ENCODE measurements at regions not wholly inside any gene's neighbourhood (a gene's known extent, or its start where the extent isn't known, plus 50 kb on each side); places are given as distances from the start of the nearest gene placed in this dataset.
A peak's percentile ranks its signal among the peaks of the same experiment; 100 is the strongest.

GRCh38 chr20:56957737-56958553, 308.5 kb downstream of the BMP7 start:
- Mint-ChIP-seq H3K4me1 (ENCODE audit: low read depth) (no peaks in the 10 kb centered on the region), H3K27me3 (peaks cover 18% of the 10 kb centered on the region), H3K36me3 (no peaks in the 10 kb centered on the region), H3K4me3 (no peak overlapping the region), H3K27ac (no peak overlapping the region), H3K9me3 (no peaks in the 10 kb centered on the region)
- ChIA-PET CTCF (no interaction called here), POLR2A (no interaction called here)
- no peak for DNase-seq
- intact Hi-C loops (cut with micrococcal nuclease) = no loop called here

DNA sequence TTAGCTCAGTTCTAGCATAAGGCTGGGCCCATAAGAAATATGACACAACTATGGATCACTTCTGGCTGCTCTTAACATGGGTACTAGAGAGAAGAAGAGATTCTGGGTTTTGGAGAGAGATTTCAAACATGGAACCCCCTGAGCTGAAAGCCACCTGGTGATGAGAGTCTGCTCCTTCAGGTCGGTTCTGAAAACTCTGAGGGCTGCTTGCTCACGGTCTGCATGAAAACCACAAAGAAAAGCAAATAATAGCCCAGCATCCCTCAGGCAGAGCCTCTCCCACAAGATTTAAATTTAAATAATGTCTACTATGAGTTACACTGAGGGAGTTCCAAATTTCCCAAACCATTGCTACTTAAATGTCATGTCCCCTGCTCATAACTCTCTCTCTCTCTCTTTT, 301.5 kb downstream of the BMP7 start:
- Mint-ChIP-seq H3K36me3 (no peaks in the 10 kb centered on the region), H3K9me3 (no peaks in the 10 kb centered on the region), H3K27ac (no peak overlapping the region), H3K27me3 (peaks cover 2% of the 10 kb centered on the region), H3K4me1 (ENCODE audit: low read depth) (no peaks in the 10 kb centered on the region), H3K4me3 (no peak overlapping the region)
- ChIA-PET CTCF (no interaction called here), POLR2A (no interaction called here)
- no peak for DNase-seq
- intact Hi-C loops (cut with micrococcal nuclease) = no loop called here

- H3K36me3 Mint-ChIP-seq = no peaks in the 10 kb centered on the region
- no peaks in the 10 kb centered on the region for H3K9me3 Mint-ChIP-seq
- no peak for DNase-seq
- ChIA-PET CTCF (no interaction called here), POLR2A (no interaction called here)
- intact Hi-C loops (cut with micrococcal nuclease) = no loop called here
- H3K4me1 Mint-ChIP-seq (ENCODE audit: low read depth) = no peaks in the 10 kb centered on the region
- H3K4me3 Mint-ChIP-seq = no peak overlapping the region
- no peak overlapping the region for H3K27ac Mint-ChIP-seq
- peaks cover 7% of the 10 kb centered on the region for H3K27me3 Mint-ChIP-seq
These were observed 298.5 kb downstream of the BMP7 start for GRCh38 chr20:56967916-56968315.

- no peak overlapping the region for H3K27ac Mint-ChIP-seq
- DNase-seq = no peak
- no peak overlapping the region for H3K4me3 Mint-ChIP-seq
- intact Hi-C loops (cut with micrococcal nuclease) = no loop called here
- H3K27me3 Mint-ChIP-seq = peaks cover 9% of the 10 kb centered on the region
- H3K4me1 Mint-ChIP-seq (ENCODE audit: low read depth) = no peaks in the 10 kb centered on the region
- no peaks in the 10 kb centered on the region for H3K36me3 Mint-ChIP-seq
- CTCF ChIA-PET = no interaction called here
- POLR2A ChIA-PET = no interaction called here
- H3K9me3 Mint-ChIP-seq = no peaks in the 10 kb centered on the region
These were observed 297.9 kb downstream of the BMP7 start for GRCh38 chr20:56968376-56969048.

- H3K27me3 Mint-ChIP-seq = peaks cover 21% of the 10 kb centered on the region
- no peaks in the 10 kb centered on the region for H3K36me3 Mint-ChIP-seq
- H3K4me3 Mint-ChIP-seq = no peak overlapping the region
- no peaks in the 10 kb centered on the region for H3K4me1 Mint-ChIP-seq (ENCODE audit: low read depth)
- peak; percentile 23 for DNase-seq
- CTCF ChIA-PET = interaction anchor here (1.0 to 2.6 kb wide), 3 partner anchors 10 to 424 kb away, joined by 4 to 14 read pairs (median 4); no protein-coding TSS in a partner anchor
- intact Hi-C loops (cut with micrococcal nuclease) = loop anchor here (1.0 kb wide), 1 partner anchor 424 kb away; no protein-coding TSS in a partner anchor
- no peak overlapping the region for H3K27ac Mint-ChIP-seq
- H3K9me3 Mint-ChIP-seq = no peaks in the 10 kb centered on the region
- POLR2A ChIA-PET = no interaction called here
These were observed 291.8 kb downstream of the BMP7 start for GRCh38 chr20:56974499-56975250.

DNA sequence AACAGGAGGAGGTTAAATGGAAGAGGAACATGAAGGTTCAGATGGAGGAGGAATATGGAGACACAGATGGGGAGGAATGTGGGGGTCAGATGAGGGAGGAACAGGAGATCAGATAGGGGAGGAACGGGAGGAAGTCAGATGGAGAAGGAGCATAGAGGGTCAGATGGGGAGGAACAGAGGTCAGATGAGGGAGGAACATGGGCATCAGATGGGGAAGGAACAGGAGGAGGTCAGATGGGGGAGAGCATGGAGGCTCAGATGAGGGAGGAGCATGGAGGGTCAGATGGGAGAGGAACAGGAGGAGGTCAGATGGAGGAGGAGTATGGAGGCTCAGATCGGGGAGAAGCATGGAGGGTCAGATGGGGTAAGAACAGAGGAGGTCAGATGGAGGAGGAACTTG, 290.6 kb downstream of the BMP7 start:
- no peak overlapping the region for H3K27ac Mint-ChIP-seq
- no peak for DNase-seq
- ChIA-PET CTCF (no interaction called here), POLR2A (no interaction called here)
- no peak overlapping the region for H3K4me3 Mint-ChIP-seq
- peaks cover 18% of the 10 kb centered on the region for H3K27me3 Mint-ChIP-seq
- H3K36me3 Mint-ChIP-seq = no peaks in the 10 kb centered on the region
- no peaks in the 10 kb centered on the region for H3K4me1 Mint-ChIP-seq (ENCODE audit: low read depth)
- H3K9me3 Mint-ChIP-seq = no peaks in the 10 kb centered on the region
- intact Hi-C loops (cut with micrococcal nuclease) = no loop called here

DNA sequence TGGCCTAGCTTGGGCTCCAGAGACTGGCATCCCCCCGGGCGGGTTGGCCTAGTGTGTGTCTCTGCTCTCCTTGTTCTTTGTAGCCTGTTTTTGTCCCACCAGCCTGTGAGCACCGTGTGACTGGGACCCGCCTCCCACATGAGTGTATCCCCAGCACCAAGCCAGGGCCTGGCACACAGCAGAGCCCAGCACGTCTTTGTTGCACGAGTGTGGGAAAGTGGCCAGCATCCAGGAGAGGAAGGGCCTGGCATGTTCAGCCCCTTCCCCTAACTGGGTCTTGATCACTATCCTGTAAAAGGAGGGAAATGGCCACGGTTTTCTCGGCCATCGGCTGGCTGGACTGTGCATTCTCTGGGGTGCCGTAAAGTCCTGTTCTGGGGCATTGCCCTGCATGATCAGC, 290.1 kb downstream of the BMP7 start:
- Mint-ChIP-seq H3K9me3 (no peaks in the 10 kb centered on the region), H3K27ac (no peak overlapping the region), H3K27me3 (peaks cover 18% of the 10 kb centered on the region), H3K4me1 (ENCODE audit: low read depth) (no peaks in the 10 kb centered on the region), H3K4me3 (no peak overlapping the region), H3K36me3 (no peaks in the 10 kb centered on the region)
- POLR2A ChIA-PET = no interaction called here
- intact Hi-C loops (cut with micrococcal nuclease) = no loop called here
- CTCF ChIA-PET = no interaction called here
- no peak for DNase-seq

- no peak overlapping the region for H3K4me3 Mint-ChIP-seq
- ChIA-PET CTCF (no interaction called here), POLR2A (no interaction called here)
- peaks cover 4% of the 10 kb centered on the region for H3K9me3 Mint-ChIP-seq
- H3K27ac Mint-ChIP-seq = no peak overlapping the region
- intact Hi-C loops (cut with micrococcal nuclease) = no loop called here
- peaks cover 14% of the 10 kb centered on the region for H3K27me3 Mint-ChIP-seq
- no peaks in the 10 kb centered on the region for H3K4me1 Mint-ChIP-seq (ENCODE audit: low read depth)
- no peak for DNase-seq
- H3K36me3 Mint-ChIP-seq = no peaks in the 10 kb centered on the region
These were observed 288.0 kb downstream of the BMP7 start for GRCh38 chr20:56978475-56978874.

DNA sequence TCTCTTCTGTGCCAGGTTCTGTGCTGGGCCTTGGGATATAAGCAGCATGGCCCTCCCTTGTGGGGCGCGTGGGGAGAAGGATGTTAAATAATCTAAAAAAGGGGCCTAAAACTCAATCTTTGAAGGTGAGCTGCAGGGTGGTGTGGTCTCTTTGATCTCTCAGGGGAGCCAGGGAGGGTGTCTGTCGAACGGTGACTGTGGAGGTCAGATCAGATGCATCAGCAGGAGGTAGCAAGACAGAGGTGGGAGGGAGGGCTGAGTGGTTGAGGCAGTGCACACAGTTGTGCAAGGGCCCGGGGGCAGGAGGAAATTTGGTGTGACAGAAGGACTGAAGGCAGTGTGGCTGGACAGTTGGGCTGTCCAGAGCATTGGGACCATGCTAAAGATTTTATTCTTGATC, 287.3 kb downstream of the BMP7 start:
- Mint-ChIP-seq H3K27ac (no peak overlapping the region), H3K36me3 (no peaks in the 10 kb centered on the region), H3K4me1 (ENCODE audit: low read depth) (no peaks in the 10 kb centered on the region), H3K4me3 (no peak overlapping the region), H3K9me3 (peaks cover 9% of the 10 kb centered on the region), H3K27me3 (peaks cover 10% of the 10 kb centered on the region)
- POLR2A ChIA-PET = no interaction called here
- intact Hi-C loops (cut with micrococcal nuclease) = no loop called here
- CTCF ChIA-PET = no interaction called here
- no peak for DNase-seq

DNA sequence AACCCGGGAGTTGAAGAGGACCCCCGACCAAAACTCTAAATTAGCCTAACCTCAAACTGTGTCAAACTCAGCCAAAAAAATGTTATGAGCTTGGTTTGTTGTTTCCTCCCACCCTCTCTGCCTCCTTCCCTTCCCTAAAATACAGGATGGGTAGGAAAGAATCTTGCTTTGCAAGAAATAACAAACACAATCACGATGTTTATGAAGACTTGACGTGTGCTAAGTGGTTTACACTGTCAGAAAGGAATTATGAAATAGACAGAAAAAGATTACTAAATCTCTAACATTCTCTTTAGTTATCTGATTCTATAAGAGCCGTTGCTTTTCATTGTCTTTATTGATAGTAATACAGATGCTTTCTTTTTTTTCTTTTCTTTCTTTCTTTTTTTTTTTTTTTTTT, 285.1 kb downstream of the BMP7 start:
- DNase-seq = no peak
- peaks cover 2% of the 10 kb centered on the region for H3K27me3 Mint-ChIP-seq
- no peak overlapping the region for H3K4me3 Mint-ChIP-seq
- peaks cover 18% of the 10 kb centered on the region for H3K9me3 Mint-ChIP-seq
- CTCF ChIA-PET = no interaction called here
- intact Hi-C loops (cut with micrococcal nuclease) = no loop called here
- no peak overlapping the region for H3K27ac Mint-ChIP-seq
- POLR2A ChIA-PET = interaction anchor here (0.5 kb wide), 1 partner anchor 36 kb away, joined by 4 read pairs; no protein-coding TSS in a partner anchor
- H3K36me3 Mint-ChIP-seq = no peaks in the 10 kb centered on the region
- H3K4me1 Mint-ChIP-seq (ENCODE audit: low read depth) = no peaks in the 10 kb centered on the region

GRCh38 chr20:56983813-56984212, 282.6 kb downstream of the BMP7 start:
- no peak overlapping the region for H3K27ac Mint-ChIP-seq
- H3K4me1 Mint-ChIP-seq (ENCODE audit: low read depth) = no peaks in the 10 kb centered on the region
- DNase-seq = no peak
- intact Hi-C loops (cut with micrococcal nuclease) = no loop called here
- ChIA-PET POLR2A (no interaction called here), CTCF (interaction anchor here (0.5 to 1.2 kb wide), 2 partner anchors 433 to 629 kb away, joined by 3 to 5 read pairs; no protein-coding TSS in a partner anchor)
- H3K9me3 Mint-ChIP-seq = peaks cover 25% of the 10 kb centered on the region
- no peaks in the 10 kb centered on the region for H3K36me3 Mint-ChIP-seq
- no peaks in the 10 kb centered on the region for H3K27me3 Mint-ChIP-seq
- H3K4me3 Mint-ChIP-seq = no peak overlapping the region

- H3K27me3 Mint-ChIP-seq = no peaks in the 10 kb centered on the region
- ChIA-PET POLR2A (no interaction called here), CTCF (interaction anchor here (1.3 kb wide), 1 partner anchor 11 kb away, joined by 4 read pairs; no protein-coding TSS in a partner anchor)
- H3K27ac Mint-ChIP-seq = no peak overlapping the region
- H3K9me3 Mint-ChIP-seq = peaks cover 25% of the 10 kb centered on the region
- no peak for DNase-seq
- no peaks in the 10 kb centered on the region for H3K4me1 Mint-ChIP-seq (ENCODE audit: low read depth)
- no peak overlapping the region for H3K4me3 Mint-ChIP-seq
- intact Hi-C loops (cut with micrococcal nuclease) = no loop called here
- H3K36me3 Mint-ChIP-seq = no peaks in the 10 kb centered on the region
These were observed 281.3 kb downstream of the BMP7 start for GRCh38 chr20:56985066-56985685.

Data from activated CD4-positive, alpha-beta memory T cell treated with anti-CD3 and anti-CD28 coated beads for 36 hours (primary cell).